ENCODE measurements at regions not wholly inside any gene's neighbourhood (a gene's known extent, or its start where the extent isn't known, plus 50 kb on each side); places are given as distances from the start of the nearest gene placed in this dataset.

GRCh38 chr16:59202233-59202862 is 468.2 kb upstream of the GOT2 start:
- TF ChIP-seq POLR2A (IDR thresholded peaks at IDR 0.05) (no peak), CTCF (IDR thresholded peaks at IDR 0.05) (no peak)
- no peak for DNase-seq
- Histone ChIP-seq H3K4me1 (no peaks in the 10 kb centered on the region), H3K4me3 (no peak overlapping the region), H3K9me3 (no peaks in the 10 kb centered on the region), H3K27me3 (no peaks in the 10 kb centered on the region), H3K36me3 (no peaks in the 10 kb centered on the region), H3K27ac (no peak overlapping the region)
- intact Hi-C loops (cut with DNase I; ENCODE audit: low total_unique reads), result no loop called here

DNA sequence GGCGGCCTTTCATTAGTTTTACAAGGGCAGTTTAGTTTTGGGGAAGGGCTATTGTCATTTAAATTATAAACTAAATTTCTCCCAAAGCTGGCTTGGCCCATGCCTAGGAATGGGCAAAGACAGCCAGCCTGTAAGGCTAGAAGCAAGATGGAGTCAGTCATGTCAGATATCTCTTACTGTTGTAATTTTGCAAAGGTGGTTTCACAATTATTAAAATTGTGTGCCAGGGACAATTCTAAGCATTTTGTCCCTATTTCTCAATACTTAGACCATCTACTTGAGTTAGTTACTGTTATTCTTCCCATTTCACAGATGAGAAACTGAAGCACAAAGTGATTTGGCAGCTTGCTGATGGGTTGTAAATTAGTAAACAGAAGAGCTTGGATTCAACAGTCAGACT is 467.7 kb upstream of the GOT2 start:
- no peaks in the 10 kb centered on the region for H3K36me3 ChIP-seq
- no peaks in the 10 kb centered on the region for H3K4me1 ChIP-seq
- intact Hi-C loops (cut with DNase I; ENCODE audit: low total_unique reads), result no loop called here
- no peaks in the 10 kb centered on the region for H3K27me3 ChIP-seq
- no peak for TF ChIP-seq POLR2A (IDR thresholded peaks at IDR 0.05)
- TF ChIP-seq CTCF (IDR thresholded peaks at IDR 0.05), result no peak
- H3K4me3 ChIP-seq, result no peak overlapping the region
- no peaks in the 10 kb centered on the region for H3K9me3 ChIP-seq
- no peak for DNase-seq
- H3K27ac ChIP-seq, result no peak overlapping the region

GRCh38 chr16:59201160-59201559 is 467.0 kb upstream of the GOT2 start:
- DNase-seq, result no peak
- Histone ChIP-seq H3K27me3 (no peaks in the 10 kb centered on the region), H3K36me3 (no peaks in the 10 kb centered on the region), H3K9me3 (no peaks in the 10 kb centered on the region), H3K27ac (no peak overlapping the region), H3K4me1 (no peaks in the 10 kb centered on the region), H3K4me3 (no peak overlapping the region)
- intact Hi-C loops (cut with DNase I; ENCODE audit: low total_unique reads), result no loop called here
- TF ChIP-seq POLR2A (IDR thresholded peaks at IDR 0.05) (no peak), CTCF (IDR thresholded peaks at IDR 0.05) (no peak)

- intact Hi-C loops (cut with DNase I; ENCODE audit: low total_unique reads), result no loop called here
- Histone ChIP-seq H3K27me3 (no peaks in the 10 kb centered on the region), H3K36me3 (no peaks in the 10 kb centered on the region), H3K4me1 (no peaks in the 10 kb centered on the region), H3K4me3 (no peak overlapping the region), H3K9me3 (no peaks in the 10 kb centered on the region), H3K27ac (no peak overlapping the region)
- DNase-seq, result no peak
- TF ChIP-seq POLR2A (IDR thresholded peaks at IDR 0.05), result no peak
- TF ChIP-seq CTCF (IDR thresholded peaks at IDR 0.05), result no peak
These were observed 464.4 kb upstream of the GOT2 start for GRCh38 chr16:59198487-59198886.

GRCh38 chr16:59195242-59195641 is 461.1 kb upstream of the GOT2 start:
- H3K4me3 ChIP-seq, result no peak overlapping the region
- no peak for TF ChIP-seq CTCF (IDR thresholded peaks at IDR 0.05)
- TF ChIP-seq POLR2A (IDR thresholded peaks at IDR 0.05), result no peak
- DNase-seq, result no peak
- no peaks in the 10 kb centered on the region for H3K36me3 ChIP-seq
- H3K27me3 ChIP-seq, result no peaks in the 10 kb centered on the region
- H3K9me3 ChIP-seq, result no peaks in the 10 kb centered on the region
- H3K27ac ChIP-seq, result no peak overlapping the region
- intact Hi-C loops (cut with DNase I; ENCODE audit: low total_unique reads), result no loop called here
- no peaks in the 10 kb centered on the region for H3K4me1 ChIP-seq

All from uterus (tissue), 3 donors.